Smooth muscle cell (in vitro differentiated cells): ENCODE measurements at regions not wholly inside any gene's neighbourhood (a gene's known extent, or its start where the extent isn't known, plus 50 kb on each side); places are given as distances from the start of the nearest gene placed in this dataset.

Source experiments
- DNase-seq: peaks from one replicate; lab custom pipeline; 2025; ENCODE audit not compliant: unreplicated experiment; lab: John Stamatoyannopoulos, UW
- H2AFZ ChIP-seq: fragments of 200-600 bp; sonication (generic); 2 replicates; pipeline ENCODE4 v1.6.0; 2016; ENCODE audit warnings: antibody characterized with exemption, low read depth, mild to moderate bottlenecking
- H3F3A ChIP-seq: fragments of 200-600 bp; sonication (generic); 2 replicates; pipeline ENCODE4 v1.6.0; 2017; ENCODE audit warnings: antibody characterized with exemption, low read depth
- H3K27ac ChIP-seq: fragments of 200-600 bp; sonication (generic); 2 replicates; pipeline ENCODE4 v1.5.1; 2016; ENCODE audit warnings: low read depth, mild to moderate bottlenecking
- H3K27me3 ChIP-seq: fragments of 200-600 bp; sonication (generic); 2 replicates; pipeline ENCODE4 v1.6.1; 2016; ENCODE audit warnings: low read depth, mild to moderate bottlenecking
- H3K36me3 ChIP-seq: fragments of 200-600 bp; sonication (generic); 2 replicates; pipeline ENCODE4 v1.5.1; 2016; ENCODE audit warnings: low read depth
- H3K4me1 ChIP-seq: fragments of 200-600 bp; sonication (generic); 2 replicates; pipeline ENCODE4 v1.5.1; 2016; ENCODE audit warnings: low read depth
- H3K4me2 ChIP-seq: fragments of 200-600 bp; sonication (generic); 2 replicates; pipeline ENCODE4 v1.6.0; 2016; ENCODE audit warnings: mild to moderate bottlenecking
- H3K4me3 ChIP-seq: fragments of 200-600 bp; sonication (generic); 2 replicates; pipeline ENCODE4 v1.5.1; 2016; ENCODE audit warnings: mild to moderate bottlenecking
- H3K79me2 ChIP-seq: fragments of 200-600 bp; sonication (generic); 2 replicates; pipeline ENCODE4 v1.6.0; 2016; ENCODE audit warnings: low read depth, mild to moderate bottlenecking
- H3K9ac ChIP-seq: fragments of 200-600 bp; sonication (generic); 2 replicates; pipeline ENCODE4 v1.6.0; 2016; ENCODE audit warnings: low read depth
- H3K9me3 ChIP-seq: fragments of 200-600 bp; sonication (generic); replicated peaks from 2 replicates; pipeline ENCODE4 v1.5.1; 2016; ENCODE audit warnings: low read depth
- H4K20me1 ChIP-seq: fragments of 200-600 bp; sonication (generic); 2 replicates; pipeline ENCODE4 v1.6.0; 2016; ENCODE audit warnings: low read depth
- WGBS: methylation state at CpG from one replicate; pipeline ENCODE4 v1.1.7; 2016; ENCODE audit warnings: low lambda C conversion rate; 5-methylcytosine and 5-hydroxymethylcytosine counted together
- TF ChIP-seq, protein P1 (sequence below): fragments of 200-600 bp; sonication (generic); IDR thresholded peaks from 2 replicates; pipeline ENCODE4 v1.5.1; 2017; ENCODE audit warnings: borderline replicate concordance, mild to moderate bottlenecking, antibody characterized with exemption; ENCODE audit not compliant: insufficient read depth, poor library complexity, severe bottlenecking

DNA sequence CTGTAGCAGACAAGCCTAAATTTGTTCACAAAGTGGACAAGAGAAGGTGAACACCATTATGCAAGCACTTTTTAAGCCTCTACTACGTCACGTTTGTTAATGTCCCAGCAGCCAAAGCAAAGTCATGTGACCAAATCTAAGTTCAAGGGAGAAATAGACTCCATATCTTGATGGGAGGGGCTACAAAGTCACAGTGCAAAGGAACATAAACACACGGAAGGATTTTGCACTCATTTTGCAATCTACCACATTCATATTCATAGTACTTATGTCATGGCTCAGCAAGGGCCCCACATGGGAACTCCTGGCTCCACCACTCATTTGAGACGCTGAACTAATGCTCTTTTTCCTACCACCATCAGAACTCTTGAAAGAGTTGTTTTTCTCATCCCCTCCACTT is 139.0 kb upstream of the JADE1 start:
- Histone ChIP-seq H3K79me2 (no peaks in the 10 kb centered on the region), H3K4me1 (no peaks in the 10 kb centered on the region), H3K27me3 (no peaks in the 10 kb centered on the region), H4K20me1 (no peaks in the 10 kb centered on the region), H3K4me3 (no peak overlapping the region), H3K36me3 (no peaks in the 10 kb centered on the region), H3F3A (no peaks in the 10 kb centered on the region), H2AFZ (no peak overlapping the region), H3K9me3 (no peaks in the 10 kb centered on the region), H3K9ac (no peak overlapping the region), H3K27ac (no peak overlapping the region), H3K4me2 (no peak overlapping the region)
- WGBS, result 90% methylated on average over 4 of the region's 4 CpGs
- TF ChIP-seq, protein P1, sequence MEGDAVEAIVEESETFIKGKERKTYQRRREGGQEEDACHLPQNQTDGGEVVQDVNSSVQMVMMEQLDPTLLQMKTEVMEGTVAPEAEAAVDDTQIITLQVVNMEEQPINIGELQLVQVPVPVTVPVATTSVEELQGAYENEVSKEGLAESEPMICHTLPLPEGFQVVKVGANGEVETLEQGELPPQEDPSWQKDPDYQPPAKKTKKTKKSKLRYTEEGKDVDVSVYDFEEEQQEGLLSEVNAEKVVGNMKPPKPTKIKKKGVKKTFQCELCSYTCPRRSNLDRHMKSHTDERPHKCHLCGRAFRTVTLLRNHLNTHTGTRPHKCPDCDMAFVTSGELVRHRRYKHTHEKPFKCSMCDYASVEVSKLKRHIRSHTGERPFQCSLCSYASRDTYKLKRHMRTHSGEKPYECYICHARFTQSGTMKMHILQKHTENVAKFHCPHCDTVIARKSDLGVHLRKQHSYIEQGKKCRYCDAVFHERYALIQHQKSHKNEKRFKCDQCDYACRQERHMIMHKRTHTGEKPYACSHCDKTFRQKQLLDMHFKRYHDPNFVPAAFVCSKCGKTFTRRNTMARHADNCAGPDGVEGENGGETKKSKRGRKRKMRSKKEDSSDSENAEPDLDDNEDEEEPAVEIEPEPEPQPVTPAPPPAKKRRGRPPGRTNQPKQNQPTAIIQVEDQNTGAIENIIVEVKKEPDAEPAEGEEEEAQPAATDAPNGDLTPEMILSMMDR, result no peak
- DNase-seq, result no peak

DNA sequence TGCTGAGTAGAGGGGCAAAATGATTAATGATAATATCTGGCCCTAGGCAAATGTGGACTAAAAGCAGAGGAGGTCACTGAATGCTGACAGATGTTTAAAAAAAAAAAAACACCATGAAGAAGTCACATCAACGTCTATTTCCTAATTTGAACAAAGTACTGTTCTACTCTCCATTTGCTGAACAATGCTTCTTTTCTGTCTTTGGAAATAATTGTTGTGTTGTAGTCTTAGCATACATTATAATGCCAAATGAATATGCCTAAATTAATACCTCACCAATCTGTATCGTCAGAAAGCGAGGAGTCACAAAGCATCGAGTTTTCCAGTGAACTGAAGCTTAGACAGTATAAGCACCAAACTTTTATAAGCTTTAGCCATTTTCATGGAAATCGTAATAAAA is 140.9 kb upstream of the JADE1 start:
- no peaks in the 10 kb centered on the region for H3K9me3 ChIP-seq
- no peaks in the 10 kb centered on the region for H3K79me2 ChIP-seq
- H3K27me3 ChIP-seq, result no peaks in the 10 kb centered on the region
- no peak overlapping the region for H3K4me3 ChIP-seq
- no peaks in the 10 kb centered on the region for H3F3A ChIP-seq
- no peaks in the 10 kb centered on the region for H4K20me1 ChIP-seq
- H3K4me2 ChIP-seq, result no peak overlapping the region
- no peak overlapping the region for H3K27ac ChIP-seq
- no peaks in the 10 kb centered on the region for H3K36me3 ChIP-seq
- no peaks in the 10 kb centered on the region for H3K4me1 ChIP-seq
- DNase-seq, result no peak
- TF ChIP-seq, protein P1, result no peak
- H3K9ac ChIP-seq, result no peak overlapping the region
- no peak overlapping the region for H2AFZ ChIP-seq
- 95% methylated on average over 5 of the region's 5 CpGs for whole genome bisulfite sequencing

DNA sequence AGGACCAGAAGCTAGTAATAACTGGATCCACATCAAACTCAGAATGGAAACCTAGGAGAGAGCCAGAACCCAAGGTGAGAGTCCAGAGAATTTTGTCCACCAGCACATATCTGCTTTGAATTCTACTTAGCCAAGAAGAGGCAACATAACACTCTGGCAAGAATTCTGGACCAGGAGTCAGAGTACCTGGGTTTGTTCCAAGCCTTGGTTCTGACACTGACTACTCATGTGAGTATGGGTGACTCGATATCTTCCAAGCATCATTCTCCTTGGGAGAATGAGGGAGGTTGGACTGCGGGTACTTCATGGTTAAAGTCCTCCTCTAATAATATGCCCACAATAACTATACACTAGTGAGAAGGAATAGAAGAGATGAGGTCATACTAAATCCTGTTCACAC is 144.0 kb upstream of the JADE1 start:
- Histone ChIP-seq H3K27ac (no peak overlapping the region), H3K4me2 (no peak overlapping the region), H3K79me2 (no peaks in the 10 kb centered on the region), H3K4me3 (no peak overlapping the region), H4K20me1 (no peaks in the 10 kb centered on the region), H3K9ac (no peak overlapping the region), H2AFZ (no peak overlapping the region), H3K36me3 (no peaks in the 10 kb centered on the region), H3K4me1 (no peaks in the 10 kb centered on the region), H3K27me3 (no peaks in the 10 kb centered on the region), H3K9me3 (no peaks in the 10 kb centered on the region), H3F3A (no peaks in the 10 kb centered on the region)
- 96% methylated on average over 2 of the region's 2 CpGs for WGBS
- TF ChIP-seq, protein P1, result no peak
- DNase-seq, result no peak

DNA sequence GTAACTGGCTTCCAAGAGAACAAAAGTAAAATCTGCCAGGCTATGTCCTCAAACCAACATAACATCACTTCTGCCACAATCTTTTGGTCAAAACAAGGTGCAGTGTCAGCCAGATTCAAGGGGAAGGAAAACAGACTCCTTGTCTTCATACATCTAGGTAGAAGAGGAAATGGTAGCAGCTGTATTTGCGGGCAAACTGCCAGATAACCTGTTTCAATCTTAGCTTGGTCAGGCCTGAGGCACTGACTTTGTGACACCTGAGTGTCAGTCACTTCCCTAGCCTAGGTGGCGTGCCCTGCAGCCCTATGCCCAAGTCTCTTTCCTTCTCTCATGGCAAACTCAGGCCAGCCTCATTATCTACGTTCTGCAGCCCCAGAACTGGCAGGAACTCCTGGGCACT is 146.2 kb upstream of the JADE1 start:
- no peak overlapping the region for H2AFZ ChIP-seq
- H3K4me2 ChIP-seq, result no peak overlapping the region
- DNase-seq, result no peak
- H4K20me1 ChIP-seq, result no peaks in the 10 kb centered on the region
- H3F3A ChIP-seq, result no peaks in the 10 kb centered on the region
- no peaks in the 10 kb centered on the region for H3K9me3 ChIP-seq
- H3K79me2 ChIP-seq, result no peaks in the 10 kb centered on the region
- H3K27me3 ChIP-seq, result no peaks in the 10 kb centered on the region
- H3K4me3 ChIP-seq, result no peak overlapping the region
- no peaks in the 10 kb centered on the region for H3K36me3 ChIP-seq
- 96% methylated on average over 3 of the region's 3 CpGs for WGBS
- no peak overlapping the region for H3K27ac ChIP-seq
- TF ChIP-seq, protein P1, result no peak
- no peak overlapping the region for H3K9ac ChIP-seq
- no peaks in the 10 kb centered on the region for H3K4me1 ChIP-seq
